ENCODE measurements at regions not wholly inside any gene's neighbourhood (a gene's known extent, or its start where the extent isn't known, plus 50 kb on each side); places are given as distances from the start of the nearest gene placed in this dataset.

DNA sequence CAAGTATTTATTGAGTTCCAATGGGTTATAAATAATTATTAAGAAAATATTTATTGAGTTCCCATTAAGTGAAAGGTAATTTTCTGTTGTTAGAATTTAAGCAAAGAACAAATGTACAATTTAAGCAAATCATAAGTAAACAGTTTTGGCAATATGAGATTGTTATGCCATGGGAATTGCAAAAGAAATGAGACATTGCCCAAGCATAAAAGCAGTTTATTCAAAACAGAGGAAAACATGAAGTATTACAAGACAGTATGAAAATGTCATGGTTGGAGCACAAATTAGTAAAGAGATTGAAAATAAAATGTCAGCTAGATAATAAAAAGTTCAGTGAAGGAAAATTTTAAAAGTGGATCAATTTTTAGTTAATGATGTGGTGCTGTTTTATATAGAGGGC is 706.1 kb upstream of the EPHA5 start:
- TF ChIP-seq, protein P1, sequence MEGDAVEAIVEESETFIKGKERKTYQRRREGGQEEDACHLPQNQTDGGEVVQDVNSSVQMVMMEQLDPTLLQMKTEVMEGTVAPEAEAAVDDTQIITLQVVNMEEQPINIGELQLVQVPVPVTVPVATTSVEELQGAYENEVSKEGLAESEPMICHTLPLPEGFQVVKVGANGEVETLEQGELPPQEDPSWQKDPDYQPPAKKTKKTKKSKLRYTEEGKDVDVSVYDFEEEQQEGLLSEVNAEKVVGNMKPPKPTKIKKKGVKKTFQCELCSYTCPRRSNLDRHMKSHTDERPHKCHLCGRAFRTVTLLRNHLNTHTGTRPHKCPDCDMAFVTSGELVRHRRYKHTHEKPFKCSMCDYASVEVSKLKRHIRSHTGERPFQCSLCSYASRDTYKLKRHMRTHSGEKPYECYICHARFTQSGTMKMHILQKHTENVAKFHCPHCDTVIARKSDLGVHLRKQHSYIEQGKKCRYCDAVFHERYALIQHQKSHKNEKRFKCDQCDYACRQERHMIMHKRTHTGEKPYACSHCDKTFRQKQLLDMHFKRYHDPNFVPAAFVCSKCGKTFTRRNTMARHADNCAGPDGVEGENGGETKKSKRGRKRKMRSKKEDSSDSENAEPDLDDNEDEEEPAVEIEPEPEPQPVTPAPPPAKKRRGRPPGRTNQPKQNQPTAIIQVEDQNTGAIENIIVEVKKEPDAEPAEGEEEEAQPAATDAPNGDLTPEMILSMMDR (IDR thresholded peaks at IDR 0.05; ENCODE audit: low read depth, low read length, poor library complexity, severe bottlenecking), result no peak
- no peak for TF ChIP-seq EZH2phosphoT487 (IDR thresholded peaks at IDR 0.05; ENCODE audit: borderline replicate concordance, low read length)
